ENCODE measurements at regions not wholly inside any gene's neighbourhood (a gene's known extent, or its start where the extent isn't known, plus 50 kb on each side); places are given as distances from the start of the nearest gene placed in this dataset.

DNA sequence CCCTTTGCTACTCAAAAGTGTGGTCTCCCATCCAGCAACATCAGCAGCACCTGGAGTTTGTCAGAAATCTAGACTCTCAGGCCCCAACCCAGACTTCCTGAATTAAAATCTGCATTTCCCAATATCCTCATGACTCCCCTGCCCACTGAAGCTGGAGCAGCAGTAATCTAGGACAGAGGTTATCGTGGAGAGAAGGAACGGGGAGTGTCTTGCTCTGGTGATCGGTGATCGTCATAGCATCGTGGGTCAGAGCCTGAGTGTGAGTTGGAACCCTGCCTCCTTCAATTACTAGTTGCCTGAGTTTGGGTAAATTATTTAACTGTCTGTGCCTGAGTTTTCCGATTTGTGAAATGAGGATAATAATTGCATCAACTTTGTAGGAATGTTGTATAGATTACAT lies 217.3 kb upstream of the ATP5MC3 start:
- H3K4me3 ChIP-seq: no peak overlapping the region
- peaks cover 0 to 2% of the 10 kb centered on the region in 2 donors for H3K27me3 ChIP-seq
- no peaks in the 10 kb centered on the region for H3K36me3 ChIP-seq
- TF ChIP-seq CTCF (IDR thresholded peaks at IDR 0.05): no peak
- no peaks in the 10 kb centered on the region for H3K4me1 ChIP-seq
- no peak for DNase-seq
- intact Hi-C loops (cut with DNase I; ENCODE audit: low total_unique reads): no loop called here
- H3K27ac ChIP-seq: no peak overlapping the region
- H3K9me3 ChIP-seq: no peaks in the 10 kb centered on the region

DNA sequence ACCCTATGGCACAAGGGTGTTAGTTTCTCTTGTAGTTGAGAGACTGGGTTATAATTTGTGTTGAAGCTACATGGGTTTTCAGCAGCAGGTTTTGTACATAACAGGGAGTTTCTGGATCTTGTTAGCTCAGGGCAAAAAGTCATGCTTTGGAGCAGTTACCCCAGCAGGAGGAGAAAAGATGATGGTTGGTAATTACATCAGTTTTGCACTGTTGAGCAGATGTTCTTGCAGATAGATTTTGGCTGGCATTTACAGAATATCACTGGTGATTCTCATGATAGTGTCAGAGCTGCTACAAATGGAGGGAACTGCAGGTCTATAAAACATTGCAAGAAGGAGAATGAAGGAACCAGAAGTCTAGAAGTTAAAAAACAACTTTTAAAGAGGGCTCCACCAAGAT lies 215.2 kb upstream of the ATP5MC3 start:
- Histone ChIP-seq H3K9me3 (no peaks in the 10 kb centered on the region), H3K27ac (no peak overlapping the region), H3K36me3 (no peaks in the 10 kb centered on the region), H3K4me1 (no peaks in the 10 kb centered on the region), H3K4me3 (no peak overlapping the region), H3K27me3 (peaks cover 0 to 2% of the 10 kb centered on the region in 2 donors)
- DNase-seq: no peak
- intact Hi-C loops (cut with DNase I; ENCODE audit: low total_unique reads): no loop called here
- no peak for TF ChIP-seq CTCF (IDR thresholded peaks at IDR 0.05)

- Histone ChIP-seq H3K4me1 (no peaks in the 10 kb centered on the region), H3K27me3 (peaks cover 0 to 2% of the 10 kb centered on the region in 2 donors), H3K9me3 (no peaks in the 10 kb centered on the region), H3K27ac (no peak overlapping the region), H3K36me3 (no peaks in the 10 kb centered on the region), H3K4me3 (no peak overlapping the region)
- no peak for DNase-seq
- intact Hi-C loops (cut with DNase I; ENCODE audit: low total_unique reads): no loop called here
- no peak for TF ChIP-seq CTCF (IDR thresholded peaks at IDR 0.05)
These were observed 212.3 kb upstream of the ATP5MC3 start for GRCh38 chr2:175393851-175394250.

DNA sequence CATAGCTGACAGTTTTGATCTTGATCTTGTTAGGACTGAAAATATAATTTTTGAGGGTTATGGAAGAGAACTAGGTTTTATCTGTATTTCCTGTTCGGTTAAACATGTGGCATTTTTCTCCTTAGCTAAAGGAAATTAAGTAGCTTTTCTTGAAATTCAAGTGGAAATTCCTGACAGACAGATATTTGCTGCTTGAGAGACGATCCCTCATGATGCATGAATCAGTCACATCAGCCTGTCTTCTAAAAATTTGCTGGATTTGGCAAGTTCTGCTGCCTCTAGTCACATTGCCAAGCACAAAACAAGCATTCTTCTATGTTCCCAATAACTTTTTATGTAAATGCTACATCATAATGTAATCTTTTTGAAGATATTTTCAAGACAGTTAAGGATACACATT lies 201.8 kb upstream of the ATP5MC3 start:
- no peak overlapping the region for H3K4me3 ChIP-seq
- peaks cover 0 to 11% (median 6%) of the 10 kb centered on the region in 3 donors for H3K9me3 ChIP-seq
- DNase-seq: no peak
- no peaks in the 10 kb centered on the region for H3K36me3 ChIP-seq
- intact Hi-C loops (cut with DNase I; ENCODE audit: low total_unique reads): no loop called here
- no peaks in the 10 kb centered on the region for H3K4me1 ChIP-seq
- TF ChIP-seq CTCF (IDR thresholded peaks at IDR 0.05): no peak
- no peak overlapping the region for H3K27ac ChIP-seq
- H3K27me3 ChIP-seq: peaks cover 0 to 4% of the 10 kb centered on the region in 2 donors

- Histone ChIP-seq H3K36me3 (no peaks in the 10 kb centered on the region), H3K4me1 (no peaks in the 10 kb centered on the region), H3K27me3 (peaks cover 0 to 8% of the 10 kb centered on the region in 2 donors), H3K9me3 (no peaks in the 10 kb centered on the region), H3K4me3 (no peak overlapping the region), H3K27ac (no peak overlapping the region)
- intact Hi-C loops (cut with DNase I; ENCODE audit: low total_unique reads): no loop called here
- no peak for TF ChIP-seq CTCF (IDR thresholded peaks at IDR 0.05)
- DNase-seq: no peak
These were observed 192.2 kb upstream of the ATP5MC3 start for GRCh38 chr2:175373729-175374128.

All from tibial artery (tissue), 4 donors.